Right renal cortex interstitium (tissue), 3 donors: ENCODE measurements at regions not wholly inside any gene's neighbourhood (a gene's known extent, or its start where the extent isn't known, plus 50 kb on each side); places are given as distances from the start of the nearest gene placed in this dataset.
"Not testable (repeated sequence)": the region's sequence is repeated elsewhere in the genome, so short reads cannot be mapped to it uniquely, and the experiment has no call there.

Experiments
- DNase-seq, 3 donors: peaks; one replicate each; pipeline ENCODE4 v3.0.0-alpha.2; 2013; ENCODE audit warnings: low read depth in 3 of 3, low spot score in 2 of 3

- no peak for DNase-seq
Measured at GRCh38 chr1:65581119-65581518, 160.7 kb downstream of the LEPR start.

- DNase-seq = no peak
Measured at GRCh38 chr1:65584399-65584798, 163.9 kb downstream of the LEPR start.

- DNase-seq = no peak
Measured at GRCh38 chr1:65590279-65590678, 169.8 kb downstream of the LEPR start.

GRCh38 chr1:65593516-65593915, 173.0 kb downstream of the LEPR start:
- no peak for DNase-seq

GRCh38 chr1:65595724-65596123, 175.3 kb downstream of the LEPR start:
- no peak for DNase-seq

GRCh38 chr1:65596768-65597167, 176.3 kb downstream of the LEPR start:
- no peak for DNase-seq

- no peak for DNase-seq
Measured at GRCh38 chr1:65605621-65606020, 185.2 kb downstream of the LEPR start.

- no peak for DNase-seq
Measured at GRCh38 chr1:65606426-65606825, 186.0 kb downstream of the LEPR start.

GRCh38 chr1:65613884-65614283, 178.8 kb upstream of the PDE4B start:
- DNase-seq = no peak

- DNase-seq = no peak
Measured at GRCh38 chr1:65615859-65616258, 176.8 kb upstream of the PDE4B start.

- not testable (repeated sequence) for DNase-seq
Measured at GRCh38 chr1:65621721-65622120, 171.0 kb upstream of the PDE4B start.

- DNase-seq = no peak
Measured at GRCh38 chr1:65623895-65624294, 168.8 kb upstream of the PDE4B start.

GRCh38 chr1:65625528-65625927, 167.2 kb upstream of the PDE4B start:
- DNase-seq = no peak

GRCh38 chr1:65626003-65626402, 166.7 kb upstream of the PDE4B start:
- no peak for DNase-seq

- DNase-seq = no peak
Measured at GRCh38 chr1:65629788-65630187, 162.9 kb upstream of the PDE4B start.

GRCh38 chr1:65630855-65631254, 161.8 kb upstream of the PDE4B start:
- DNase-seq = no peak

GRCh38 chr1:65632235-65632634, 160.5 kb upstream of the PDE4B start:
- no peak for DNase-seq

- no peak for DNase-seq
Measured at GRCh38 chr1:65640046-65640445, 152.6 kb upstream of the PDE4B start.

GRCh38 chr1:65649185-65649584, 143.5 kb upstream of the PDE4B start:
- DNase-seq = not testable (repeated sequence)

GRCh38 chr1:65650682-65651081, 142.0 kb upstream of the PDE4B start:
- no peak for DNase-seq

GRCh38 chr1:65654526-65654925, 138.2 kb upstream of the PDE4B start:
- not testable (repeated sequence) for DNase-seq

- DNase-seq = not testable (repeated sequence)
Measured at GRCh38 chr1:65657609-65658008, 135.1 kb upstream of the PDE4B start.

- no peak for DNase-seq
Measured at GRCh38 chr1:65658122-65658521, 134.6 kb upstream of the PDE4B start.

GRCh38 chr1:65668368-65668767, 124.3 kb upstream of the PDE4B start:
- DNase-seq = no peak
